ENCODE measurements at regions not wholly inside any gene's neighbourhood (a gene's known extent, or its start where the extent isn't known, plus 50 kb on each side); places are given as distances from the start of the nearest gene placed in this dataset.

DNA sequence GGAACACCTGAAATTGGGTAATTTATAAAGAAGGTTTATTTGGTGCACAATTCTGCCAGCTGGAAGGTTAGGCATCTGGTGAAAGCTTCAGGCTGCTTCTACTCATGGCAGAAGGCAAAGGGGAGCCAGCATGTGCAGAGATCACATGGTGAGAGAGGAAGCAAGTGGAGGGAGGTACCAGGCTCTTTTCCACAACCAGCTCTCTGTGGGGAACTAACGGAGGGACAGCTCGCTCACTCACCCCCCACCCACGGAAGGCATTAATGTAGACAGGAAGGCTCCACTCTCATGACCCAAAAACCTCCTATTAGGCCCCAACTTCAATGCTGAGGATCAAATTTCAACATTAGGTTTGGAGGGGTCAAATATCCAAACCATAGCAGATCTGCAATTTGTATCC lies 75.6 kb upstream of the ARHGAP32 start:
- DNase-seq, result no peak

DNA sequence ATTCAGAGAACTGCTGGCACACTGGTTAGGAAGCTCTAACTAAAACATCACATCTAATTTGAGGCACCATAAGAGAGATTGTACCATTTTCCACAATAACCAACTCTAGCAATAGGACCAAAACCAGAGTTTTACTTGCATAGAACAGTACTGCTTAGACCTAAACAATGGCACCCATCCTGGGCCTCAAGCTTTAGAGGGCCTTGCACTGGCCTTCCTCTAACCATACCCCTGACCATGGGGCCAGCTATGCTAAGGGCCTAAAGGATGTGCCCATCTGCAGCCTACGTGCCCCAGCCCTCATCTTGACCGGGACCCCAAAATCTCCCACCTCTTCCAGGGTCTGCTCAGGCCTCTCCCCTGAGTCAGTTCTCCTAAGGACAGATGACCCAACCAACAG lies 74.4 kb upstream of the ARHGAP32 start:
- no peak for DNase-seq

DNA sequence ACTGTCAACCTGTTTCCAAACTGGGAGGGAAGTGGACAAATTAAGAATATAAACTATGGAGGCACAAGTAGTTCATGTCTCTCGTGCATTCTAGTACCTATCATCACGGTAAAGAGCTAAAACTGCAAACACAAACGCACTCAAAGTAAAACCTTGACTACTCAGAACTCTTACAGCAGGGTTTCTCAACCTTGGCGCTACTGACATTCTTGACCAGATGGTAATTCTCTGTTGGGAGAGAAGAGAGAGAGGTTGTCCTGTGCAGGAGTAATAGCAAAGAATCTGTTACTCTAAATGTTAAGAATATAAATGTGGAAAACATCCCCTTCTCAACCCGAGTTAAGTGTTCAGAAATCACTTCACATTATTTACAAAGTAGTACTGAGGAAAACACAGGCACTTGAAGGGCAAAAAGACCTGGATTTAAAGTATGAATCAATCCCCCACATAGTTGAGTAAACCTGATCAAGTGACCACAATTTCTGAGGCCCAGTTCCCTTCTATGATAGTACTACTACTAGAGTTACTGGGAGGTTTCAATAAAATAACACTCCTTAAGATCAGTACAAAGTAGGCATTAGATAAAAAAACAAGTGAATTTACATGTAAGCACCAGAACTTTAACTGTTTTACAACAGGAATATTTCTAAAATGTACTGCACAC lies 73.1 kb upstream of the ARHGAP32 start:
- no peak for DNase-seq

DNA sequence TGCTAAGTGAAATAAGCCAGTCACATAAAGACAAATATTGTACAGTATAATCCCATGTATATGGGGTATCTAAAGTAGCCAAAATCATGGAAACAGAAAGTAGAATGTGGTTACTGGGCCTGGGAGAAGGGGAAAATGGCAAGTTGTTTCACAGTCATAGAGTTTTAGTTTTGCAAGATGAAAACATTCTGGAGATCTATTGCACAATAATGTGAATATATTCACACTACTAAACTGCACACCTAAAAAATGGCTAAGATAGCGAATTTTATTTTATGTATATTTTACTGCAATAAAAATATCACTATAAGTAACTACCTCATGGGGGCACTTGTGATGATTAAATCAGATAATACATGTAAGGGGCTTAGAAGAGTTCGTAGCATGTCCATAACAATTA lies 72.0 kb upstream of the ARHGAP32 start:
- DNase-seq, result no peak

DNA sequence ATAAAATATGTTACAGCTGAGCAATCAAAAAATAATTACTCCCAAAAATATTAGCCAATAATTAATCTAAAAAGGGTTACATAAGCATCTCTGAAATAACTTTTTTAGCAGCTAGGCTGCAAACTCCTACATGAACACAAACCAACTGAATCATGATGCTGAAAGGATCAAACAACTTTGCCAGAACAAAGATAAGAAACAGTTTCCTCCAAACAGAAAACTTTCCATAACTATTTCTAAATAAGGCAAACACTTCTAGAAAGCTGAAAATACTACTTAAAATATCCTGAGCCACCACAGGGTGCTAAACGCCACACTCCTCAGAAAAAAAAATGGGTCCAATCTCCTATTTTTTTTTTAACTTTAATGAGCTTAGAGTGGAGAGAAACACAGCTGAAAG lies 68.6 kb upstream of the ARHGAP32 start:
- DNase-seq, result no peak

DNA sequence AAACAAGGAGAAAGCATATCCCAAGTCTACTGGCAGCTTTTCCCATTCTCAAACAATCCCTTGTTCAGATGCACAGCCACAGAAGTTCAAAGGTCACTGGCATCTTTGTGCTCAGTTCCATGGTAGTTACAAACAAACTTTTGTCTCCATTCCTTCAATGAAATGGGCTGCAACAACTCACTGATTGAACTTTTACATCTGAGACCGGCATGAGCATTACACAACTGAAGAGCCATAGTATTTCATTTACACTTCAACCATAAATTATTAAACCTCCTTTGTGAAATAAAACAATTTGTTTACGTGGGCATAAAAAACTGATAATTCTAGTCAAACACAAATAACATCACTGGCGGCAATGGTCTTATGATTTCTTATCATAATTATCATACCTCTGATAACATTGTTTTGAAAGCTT lies 67.8 kb upstream of the ARHGAP32 start:
- no peak for DNase-seq

DNA sequence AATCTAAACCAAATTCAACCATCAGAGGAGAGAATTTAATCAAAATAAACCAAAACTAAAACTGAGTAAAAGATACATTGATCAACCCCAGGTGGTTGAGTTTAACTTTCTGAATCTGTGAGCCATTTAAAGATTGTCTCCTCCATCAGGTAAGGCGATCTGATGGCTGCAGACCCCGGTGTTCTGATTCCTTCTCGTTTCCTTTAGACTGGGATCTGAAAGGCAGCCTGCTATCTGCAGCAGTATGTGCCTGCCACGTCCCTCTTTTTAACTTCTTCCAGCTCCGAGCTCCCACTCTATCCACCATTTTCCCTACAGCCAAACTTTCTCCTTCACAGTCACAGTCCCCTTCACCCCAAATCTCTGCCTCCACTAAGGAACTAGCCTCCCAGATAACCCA lies 66.1 kb upstream of the ARHGAP32 start:
- DNase-seq, result no peak

DNA sequence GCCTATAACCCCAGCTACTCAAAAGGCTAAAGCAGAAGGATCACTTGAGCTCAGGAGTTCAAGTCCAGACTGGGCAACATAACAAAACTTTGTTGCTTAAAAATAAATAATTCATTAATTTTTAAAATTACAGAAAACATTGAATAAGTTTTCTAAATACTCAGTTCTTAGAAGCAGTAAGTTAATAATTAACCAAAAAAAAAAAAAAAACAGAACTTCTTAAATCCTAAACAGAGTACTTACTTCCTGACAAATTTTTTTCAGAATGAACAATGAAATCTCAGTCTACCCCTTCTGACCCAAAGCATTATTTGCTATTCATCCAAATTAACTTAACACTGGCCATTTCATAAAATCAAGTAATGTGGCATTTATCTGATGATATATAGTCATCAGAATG lies 65.4 kb upstream of the ARHGAP32 start:
- DNase-seq, result no peak

DNA sequence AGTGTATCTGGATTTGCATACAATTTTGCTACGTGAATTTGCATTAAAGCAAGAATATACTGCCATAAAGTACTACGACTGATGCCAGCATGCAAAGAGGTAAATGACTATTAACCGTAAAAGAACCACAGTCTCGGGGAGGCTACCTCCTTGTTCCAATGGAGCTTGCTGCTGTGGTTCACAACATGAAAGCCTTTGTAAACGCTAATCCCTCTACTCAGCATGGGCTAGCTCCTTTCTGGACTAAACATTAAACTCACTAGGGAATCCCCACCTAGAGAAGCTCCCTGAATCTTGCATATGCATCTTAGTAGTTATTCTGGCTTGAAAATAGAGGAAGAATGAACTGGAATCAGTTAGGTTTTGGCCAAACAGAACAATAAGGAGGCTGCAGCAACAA lies 60.5 kb upstream of the ARHGAP32 start:
- no peak for DNase-seq

DNA sequence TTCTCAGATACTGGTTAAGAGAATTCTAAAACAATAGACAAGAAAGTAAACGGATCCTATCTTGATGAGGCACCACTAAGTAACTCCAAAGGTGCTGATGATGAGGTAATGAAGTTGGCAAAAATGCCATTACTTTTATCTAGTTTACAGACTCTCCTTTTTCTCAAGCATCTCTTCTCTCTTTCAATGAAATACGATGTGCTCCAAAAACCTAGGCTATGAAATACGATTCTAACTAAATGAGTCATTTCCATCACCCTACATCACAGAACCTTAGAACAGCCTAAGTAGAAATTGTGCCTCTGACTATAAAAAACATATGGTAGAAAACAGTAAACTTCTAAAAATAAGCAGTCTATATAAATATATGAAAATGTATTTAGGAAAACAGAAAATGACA lies 58.9 kb upstream of the ARHGAP32 start:
- no peak for DNase-seq

DNA sequence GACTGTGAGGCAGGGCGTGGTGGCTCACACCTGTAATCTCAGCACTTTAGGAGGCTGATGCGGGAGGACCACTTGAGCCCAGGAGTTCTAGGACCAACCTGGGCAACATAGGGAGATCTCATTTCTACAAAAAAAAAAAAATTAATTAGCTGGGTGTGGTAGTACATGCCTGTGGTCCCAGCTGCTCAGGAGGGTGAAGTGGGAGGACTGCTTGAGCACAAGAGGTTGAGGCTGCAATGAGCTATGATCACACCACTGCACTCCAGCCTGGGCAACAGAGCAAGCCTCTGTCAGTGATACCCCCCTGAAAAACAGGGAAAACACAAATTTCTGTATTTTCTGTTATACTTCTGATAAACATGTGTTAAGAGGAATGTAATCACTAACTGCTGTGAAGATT lies 57.8 kb upstream of the ARHGAP32 start:
- no peak for DNase-seq

DNA sequence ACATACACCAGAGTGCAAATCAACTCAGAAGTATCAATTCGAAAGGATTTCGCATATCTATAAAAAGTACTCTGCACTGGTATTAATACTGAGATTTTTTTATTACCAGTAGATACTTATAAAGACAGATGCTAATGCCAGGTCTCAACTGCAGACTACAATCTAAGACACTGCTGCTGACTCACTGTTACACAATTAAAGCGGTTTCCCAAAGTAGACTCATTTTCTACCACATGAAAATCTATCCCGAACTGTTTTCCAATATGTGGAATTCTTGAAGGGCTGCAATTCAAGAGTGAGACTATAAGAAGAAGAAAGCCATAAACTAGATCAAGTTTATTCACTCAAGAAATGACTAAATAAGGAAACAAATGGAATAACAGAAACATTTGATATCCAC lies 57.2 kb upstream of the ARHGAP32 start:
- no peak for DNase-seq

DNA sequence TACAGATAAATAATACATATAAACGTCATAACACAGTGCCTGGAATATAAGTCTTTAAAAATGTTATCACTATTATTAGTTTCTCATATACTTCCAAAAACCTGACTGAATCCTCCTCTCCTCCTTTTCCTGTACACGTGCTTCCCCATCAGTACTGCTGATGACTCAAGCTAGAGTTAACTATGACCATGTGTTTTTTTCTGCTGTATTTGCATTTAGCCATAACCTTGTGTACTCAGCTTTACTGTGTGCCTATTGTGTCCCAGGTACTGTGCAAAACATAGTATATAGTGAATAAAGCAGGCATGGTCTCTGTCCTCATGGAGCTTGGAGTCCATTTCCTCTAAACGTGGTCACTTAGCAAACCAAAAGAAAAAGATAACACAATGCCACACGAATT lies 56.5 kb upstream of the ARHGAP32 start:
- no peak for DNase-seq

DNA sequence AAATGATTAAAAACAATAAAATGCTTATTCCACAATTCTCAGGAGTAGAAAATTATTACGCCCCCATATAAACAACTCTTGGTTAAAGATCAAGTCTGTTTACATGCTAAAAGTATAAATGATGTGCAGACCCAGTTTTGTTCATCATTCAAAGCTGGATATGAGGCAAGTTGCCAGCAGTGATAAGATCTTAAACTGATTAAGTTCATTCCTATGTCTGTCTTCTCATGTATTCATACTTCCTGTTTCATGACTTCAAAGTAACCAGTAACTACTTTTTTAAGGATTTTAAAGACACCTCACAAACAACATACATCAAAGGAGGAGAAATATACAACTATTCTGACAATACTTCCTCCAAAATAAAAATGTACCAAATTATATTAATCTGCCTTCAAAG lies 55.0 kb upstream of the ARHGAP32 start:
- DNase-seq, result no peak

DNA sequence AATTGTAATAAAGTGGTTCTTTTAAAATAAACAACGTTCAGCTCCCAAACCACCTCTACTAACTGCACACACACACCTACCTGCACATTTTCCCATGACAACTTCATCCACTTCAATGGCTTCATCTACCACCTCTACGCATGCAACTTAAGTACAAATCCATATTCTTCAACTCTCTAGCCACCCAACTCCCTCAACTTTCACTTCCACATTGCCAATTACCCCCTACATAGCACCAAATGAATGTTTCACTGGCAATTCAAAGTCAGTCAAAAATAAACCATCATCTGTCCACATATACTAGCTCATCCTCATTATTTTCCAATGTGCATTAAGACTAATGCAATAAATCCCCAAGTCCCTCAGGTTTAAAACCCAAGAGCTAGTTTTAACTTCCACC lies 50.7 kb upstream of the ARHGAP32 start:
- no peak for DNase-seq
